ENCODE measurements at regions not wholly inside any gene's neighbourhood (a gene's known extent, or its start where the extent isn't known, plus 50 kb on each side); places are given as distances from the start of the nearest gene placed in this dataset.

DNA sequence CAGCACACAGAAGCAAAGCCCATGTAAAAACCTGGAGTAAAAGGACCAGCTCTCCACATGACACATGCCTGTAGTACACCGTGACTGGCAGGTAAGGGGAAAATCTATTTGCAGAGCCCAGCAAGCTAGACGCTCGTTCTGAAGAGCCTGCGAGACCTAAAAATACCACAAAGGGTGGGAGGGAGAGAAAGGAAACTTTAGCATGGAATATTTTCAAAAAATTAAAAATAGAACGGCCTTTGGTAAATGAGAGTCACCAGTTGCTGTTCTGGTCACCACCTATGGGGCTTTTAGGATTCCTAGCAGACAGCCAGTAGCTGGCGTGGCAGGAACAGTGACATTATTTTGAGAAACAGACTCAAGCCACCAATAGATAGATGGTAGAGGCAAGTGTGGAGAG, 115.5 kb downstream of the MID1IP1 start:
- Histone ChIP-seq H3K27ac (peak overlapping the region; percentile 81), H3K36me3 (no peaks in the 10 kb centered on the region), H3K9me3 (ENCODE audit: low read depth) (no peaks in the 10 kb centered on the region), H3K4me1 (ENCODE audit: low read depth) (peaks cover 14% of the 10 kb centered on the region), H3K4me3 (no peak overlapping the region), H3K27me3 (no peaks in the 10 kb centered on the region)
- TF ChIP-seq, protein P1, sequence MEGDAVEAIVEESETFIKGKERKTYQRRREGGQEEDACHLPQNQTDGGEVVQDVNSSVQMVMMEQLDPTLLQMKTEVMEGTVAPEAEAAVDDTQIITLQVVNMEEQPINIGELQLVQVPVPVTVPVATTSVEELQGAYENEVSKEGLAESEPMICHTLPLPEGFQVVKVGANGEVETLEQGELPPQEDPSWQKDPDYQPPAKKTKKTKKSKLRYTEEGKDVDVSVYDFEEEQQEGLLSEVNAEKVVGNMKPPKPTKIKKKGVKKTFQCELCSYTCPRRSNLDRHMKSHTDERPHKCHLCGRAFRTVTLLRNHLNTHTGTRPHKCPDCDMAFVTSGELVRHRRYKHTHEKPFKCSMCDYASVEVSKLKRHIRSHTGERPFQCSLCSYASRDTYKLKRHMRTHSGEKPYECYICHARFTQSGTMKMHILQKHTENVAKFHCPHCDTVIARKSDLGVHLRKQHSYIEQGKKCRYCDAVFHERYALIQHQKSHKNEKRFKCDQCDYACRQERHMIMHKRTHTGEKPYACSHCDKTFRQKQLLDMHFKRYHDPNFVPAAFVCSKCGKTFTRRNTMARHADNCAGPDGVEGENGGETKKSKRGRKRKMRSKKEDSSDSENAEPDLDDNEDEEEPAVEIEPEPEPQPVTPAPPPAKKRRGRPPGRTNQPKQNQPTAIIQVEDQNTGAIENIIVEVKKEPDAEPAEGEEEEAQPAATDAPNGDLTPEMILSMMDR (IDR thresholded peaks at IDR 0.05; ENCODE audit: low read depth, low read length), result no peak
- peak in 1 of 2 donors; percentile 60 for DNase-seq (ENCODE audit: low read depth in 1 of 2, low spot score in 1 of 2)

DNA sequence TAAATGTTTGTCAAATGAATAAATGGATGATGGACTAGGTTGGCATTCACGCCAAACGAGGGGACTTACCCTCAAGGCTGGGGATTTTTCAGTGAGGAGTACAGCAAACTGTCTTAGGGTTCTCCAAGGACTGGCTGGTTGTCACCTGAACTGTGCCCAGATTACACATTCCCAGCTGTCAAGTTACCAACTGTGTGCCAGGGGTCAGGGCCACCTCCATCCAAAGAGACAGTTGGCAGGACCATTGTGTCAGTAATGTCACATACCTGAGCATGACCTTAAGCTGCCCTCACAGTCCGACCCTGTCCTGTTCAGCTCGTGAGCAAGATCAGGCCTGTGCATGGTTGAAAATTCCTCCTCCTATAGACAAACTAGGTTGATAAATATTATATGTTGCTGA, 116.7 kb downstream of the MID1IP1 start:
- Histone ChIP-seq H3K27me3 (no peaks in the 10 kb centered on the region), H3K4me3 (no peak overlapping the region), H3K9me3 (ENCODE audit: low read depth) (no peaks in the 10 kb centered on the region), H3K27ac (no peak overlapping the region), H3K36me3 (no peaks in the 10 kb centered on the region), H3K4me1 (ENCODE audit: low read depth) (peaks cover 14% of the 10 kb centered on the region)
- DNase-seq (ENCODE audit: low read depth in 1 of 2, low spot score in 1 of 2), result no peak
- TF ChIP-seq, protein P1 (IDR thresholded peaks at IDR 0.05; ENCODE audit: low read depth, low read length), result no peak

DNA sequence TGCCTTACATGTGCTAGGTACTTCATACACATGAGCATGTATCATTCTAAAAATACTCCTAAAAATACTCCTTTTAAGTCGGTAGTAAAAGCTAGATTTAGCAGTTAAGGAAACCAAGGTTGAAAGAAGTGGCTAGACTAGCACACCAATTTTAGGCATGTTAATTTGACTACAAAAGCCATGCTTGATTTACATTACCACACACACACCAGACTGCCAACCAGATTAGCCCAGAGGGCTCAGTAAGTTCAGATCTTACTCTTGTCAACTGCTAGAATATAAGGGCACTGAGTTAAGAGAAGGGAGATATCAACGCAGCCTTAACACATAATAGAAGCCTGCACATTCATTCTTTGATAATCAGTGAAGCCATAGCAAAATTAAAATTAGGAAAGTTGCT, 117.9 kb downstream of the MID1IP1 start:
- TF ChIP-seq, protein P1 (IDR thresholded peaks at IDR 0.05; ENCODE audit: low read depth, low read length), result no peak
- Histone ChIP-seq H3K4me3 (no peak overlapping the region), H3K36me3 (no peaks in the 10 kb centered on the region), H3K27ac (no peak overlapping the region), H3K4me1 (ENCODE audit: low read depth) (peaks cover 14% of the 10 kb centered on the region), H3K27me3 (no peaks in the 10 kb centered on the region), H3K9me3 (ENCODE audit: low read depth) (no peaks in the 10 kb centered on the region)
- DNase-seq (ENCODE audit: low read depth in 1 of 2, low spot score in 1 of 2), result no peak

DNA sequence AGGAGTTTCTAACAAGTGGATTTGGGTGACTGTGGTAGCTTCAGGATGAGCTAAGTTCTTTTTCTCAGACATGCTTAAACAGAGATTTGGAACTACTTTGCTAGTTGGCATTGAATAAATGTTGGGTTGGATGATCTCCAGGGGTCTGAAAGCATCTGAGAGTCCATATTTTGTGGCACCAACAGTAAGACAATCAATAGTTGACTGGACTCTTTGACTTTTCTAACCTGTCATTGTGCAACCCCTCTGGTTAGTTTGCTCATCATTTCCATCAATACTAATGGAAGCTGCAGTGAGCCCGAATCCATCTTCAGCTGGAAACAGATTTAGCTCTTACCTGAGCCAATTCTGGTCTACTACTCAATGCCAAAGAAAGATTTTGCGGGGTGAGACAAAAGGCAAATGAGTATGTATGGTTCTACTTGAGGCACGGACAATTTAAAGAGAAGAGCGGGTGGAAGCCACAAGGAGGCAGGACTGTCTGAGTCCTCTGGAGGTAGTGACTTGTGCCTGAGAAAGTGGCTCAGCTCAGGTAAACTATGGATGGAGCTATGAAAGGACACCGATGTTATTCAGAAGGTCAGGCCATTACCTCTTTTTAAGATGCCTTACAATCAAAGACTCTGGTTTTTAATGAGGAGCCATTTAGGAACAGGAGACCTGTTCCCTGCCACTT, 118.7 kb downstream of the MID1IP1 start:
- no peak overlapping the region for H3K4me3 ChIP-seq
- no peaks in the 10 kb centered on the region for H3K27me3 ChIP-seq
- H3K9me3 ChIP-seq (ENCODE audit: low read depth), result no peaks in the 10 kb centered on the region
- no peaks in the 10 kb centered on the region for H3K36me3 ChIP-seq
- no peak for DNase-seq (ENCODE audit: low read depth in 1 of 2, low spot score in 1 of 2)
- peaks cover 14% of the 10 kb centered on the region for H3K4me1 ChIP-seq (ENCODE audit: low read depth)
- TF ChIP-seq, protein P1 (IDR thresholded peaks at IDR 0.05; ENCODE audit: low read depth, low read length), result no peak
- H3K27ac ChIP-seq, result no peak overlapping the region

DNA sequence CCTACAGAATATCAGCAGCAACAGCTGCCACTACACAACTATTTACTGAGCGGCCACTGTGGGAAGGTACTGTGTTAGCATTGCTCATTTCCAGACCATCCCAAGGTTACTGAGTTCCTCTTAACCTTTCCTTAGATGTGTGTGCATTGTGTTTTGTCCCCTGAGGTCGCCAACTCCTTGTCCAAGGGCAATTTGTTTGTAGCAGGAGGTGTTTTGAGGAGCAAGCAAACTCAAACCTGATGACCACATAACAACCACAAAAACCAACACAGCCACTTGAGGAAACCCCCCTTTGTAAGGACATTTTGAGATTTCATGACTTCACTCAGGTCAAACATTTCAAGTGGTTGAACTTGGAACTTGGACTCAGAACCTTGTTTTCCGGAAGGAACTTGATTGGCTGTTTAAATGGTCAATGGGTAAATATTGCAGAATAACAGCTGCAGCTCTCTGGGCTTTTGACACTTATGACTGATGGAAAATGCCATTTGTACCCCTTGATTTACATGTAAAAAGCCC, 122.3 kb downstream of the MID1IP1 start:
- no peak for DNase-seq (ENCODE audit: low read depth in 1 of 2, low spot score in 1 of 2)
- H3K4me1 ChIP-seq (ENCODE audit: low read depth), result peaks cover 4% of the 10 kb centered on the region
- TF ChIP-seq, protein P1 (IDR thresholded peaks at IDR 0.05; ENCODE audit: low read depth, low read length), result no peak
- H3K27me3 ChIP-seq, result no peaks in the 10 kb centered on the region
- no peaks in the 10 kb centered on the region for H3K36me3 ChIP-seq
- H3K27ac ChIP-seq, result no peak overlapping the region
- no peak overlapping the region for H3K4me3 ChIP-seq
- H3K9me3 ChIP-seq (ENCODE audit: low read depth), result no peaks in the 10 kb centered on the region
